SK-N-SH treated with all-trans-retinoic acid at 6 μM for 48 hours (cell line): ENCODE measurements at regions not wholly inside any gene's neighbourhood (a gene's known extent, or its start where the extent isn't known, plus 50 kb on each side); places are given as distances from the start of the nearest gene placed in this dataset.

Experiments
- ATAC-seq: fragments of 200-7000 bp; cut with Tn5 transposase; 3 replicates; pipeline ENCODE4 v1.9.1; 2020; ENCODE audit warnings: mild to moderate bottlenecking, moderate library complexity
- ARNTL ChIP-seq: fragments of 450-650 bp; formaldehyde crosslinking; IDR thresholded peaks from 2 replicates; pipeline ENCODE4 v1.5.0; 2020; ENCODE audit warnings: low read depth, mild to moderate bottlenecking, moderate library complexity, borderline replicate concordance
- BACH2 ChIP-seq: fragments of 250-450 bp; sonication (Bioruptor Pico); IDR thresholded peaks from 2 replicates; pipeline ENCODE4 v1.9.0; 2021; ENCODE audit warnings: mild to moderate bottlenecking, borderline replicate concordance
- CSDC2 ChIP-seq: fragments of 250-450 bp; sonication (Bioruptor Pico); IDR thresholded peaks from 2 replicates; pipeline ENCODE4 v1.5.0; 2020; ENCODE audit warnings: mild to moderate bottlenecking, moderate library complexity
- ESRRG ChIP-seq: fragments of 250-450 bp; sonication (Bioruptor Pico); IDR thresholded peaks from 2 replicates; pipeline ENCODE4 v1.6.1; 2021; ENCODE audit warnings: mild to moderate bottlenecking
- GLIS3 ChIP-seq: fragments of 250-450 bp; sonication (Bioruptor Pico); IDR thresholded peaks from 2 replicates; pipeline ENCODE4 v1.5.0; 2020; ENCODE audit warnings: mild to moderate bottlenecking, moderate library complexity
- ISL1 ChIP-seq: fragments of 250-450 bp; sonication (Bioruptor Pico); IDR thresholded peaks from 2 replicates; pipeline ENCODE4 v2.1.2; 2022; ENCODE audit warnings: mild to moderate bottlenecking, moderate library complexity
- OSR1 ChIP-seq: fragments of 250-450 bp; sonication (Bioruptor Pico); IDR thresholded peaks from 2 replicates; pipeline ENCODE4 v1.8.0; 2022; ENCODE audit warnings: moderate library complexity, mild to moderate bottlenecking, inconsistent platforms
- PPARA ChIP-seq: fragments of 250-450 bp; sonication (Bioruptor Pico); IDR thresholded peaks from 2 replicates; pipeline ENCODE4 v1.5.0; 2020; ENCODE audit warnings: mild to moderate bottlenecking, borderline replicate concordance
- RARB ChIP-seq: fragments of 250-450 bp; sonication (Bioruptor Pico); IDR thresholded peaks from 2 replicates; pipeline ENCODE4 v1.8.0; 2021; ENCODE audit warnings: mild to moderate bottlenecking, moderate library complexity
- SNAI2 ChIP-seq: fragments of 250-450 bp; sonication (Bioruptor Pico); IDR thresholded peaks from 2 replicates; pipeline ENCODE4 v1.5.0; 2020; ENCODE audit warnings: mild to moderate bottlenecking, moderate library complexity
- TCF4 ChIP-seq: fragments of 250-450 bp; sonication (Bioruptor Pico); IDR thresholded peaks from 2 replicates; pipeline ENCODE4 v1.8.0; 2021; ENCODE audit warnings: mild to moderate bottlenecking, moderate library complexity, borderline replicate concordance
- TOX ChIP-seq: fragments of 250-450 bp; sonication (Bioruptor Pico); IDR thresholded peaks from 2 replicates; pipeline ENCODE4 v1.8.0; 2021; ENCODE audit warnings: mild to moderate bottlenecking, moderate library complexity, borderline replicate concordance
- ZC3H10 ChIP-seq: fragments of 250-450 bp; sonication (Bioruptor Pico); IDR thresholded peaks from 2 replicates; pipeline ENCODE4 v1.5.1; 2021; ENCODE audit warnings: mild to moderate bottlenecking, moderate library complexity
- ZFP3 ChIP-seq: fragments of 250-450 bp; sonication (Bioruptor Pico); IDR thresholded peaks from 2 replicates; pipeline ENCODE4 v1.5.0; 2020; ENCODE audit warnings: mild to moderate bottlenecking, moderate library complexity
- ZFP30 ChIP-seq: fragments of 450-650 bp; formaldehyde crosslinking; IDR thresholded peaks from 2 replicates; pipeline ENCODE4 v1.5.0; 2022; ENCODE audit warnings: mild to moderate bottlenecking, moderate library complexity
- ZNF565 ChIP-seq: fragments of 450-650 bp; formaldehyde crosslinking; conservative IDR thresholded peaks from 2 replicates; pipeline ENCODE4 v1.5.0; 2020; ENCODE audit warnings: low read depth, mild to moderate bottlenecking, moderate library complexity
- ZNF70 ChIP-seq: fragments of 450-650 bp; formaldehyde crosslinking; IDR thresholded peaks from 2 replicates; pipeline ENCODE4 v1.5.0; 2020; ENCODE audit warnings: mild to moderate bottlenecking, moderate library complexity
- ZNF8 ChIP-seq: fragments of 450-650 bp; formaldehyde crosslinking; IDR thresholded peaks from 2 replicates; pipeline ENCODE4 v1.5.0; 2020; ENCODE audit warnings: mild to moderate bottlenecking, moderate library complexity
- TF ChIP-seq, protein P1 (sequence below): fragments of 250-450 bp; sonication (Bioruptor Pico); IDR thresholded peaks from 2 replicates; pipeline ENCODE4 v1.5.0; 2020; ENCODE audit warnings: mild to moderate bottlenecking, moderate library complexity
- TF ChIP-seq, protein P2 (sequence below): fragments of 250-450 bp; sonication (Bioruptor Pico); IDR thresholded peaks from 2 replicates; pipeline ENCODE4 v1.8.0; 2021; ENCODE audit warnings: low read depth, mild to moderate bottlenecking, moderate library complexity, borderline replicate concordance
- TF ChIP-seq, protein P3 (sequence below): fragments of 250-450 bp; sonication (Bioruptor Pico); IDR thresholded peaks from 2 replicates; pipeline ENCODE4 v1.8.0; 2020; ENCODE audit warnings: mild to moderate bottlenecking, moderate library complexity, borderline replicate concordance
- TF ChIP-seq, protein P4 (sequence below): fragments of 250-450 bp; sonication (Bioruptor Pico); IDR thresholded peaks from 2 replicates; pipeline ENCODE4 v1.5.1; 2020; ENCODE audit warnings: low read depth, mild to moderate bottlenecking, moderate library complexity
- TF ChIP-seq, protein P5 (sequence below): fragments of 250-450 bp; sonication (Bioruptor Pico); IDR thresholded peaks from 2 replicates; pipeline ENCODE4 v1.5.1; 2021; ENCODE audit warnings: mild to moderate bottlenecking, moderate library complexity

DNA sequence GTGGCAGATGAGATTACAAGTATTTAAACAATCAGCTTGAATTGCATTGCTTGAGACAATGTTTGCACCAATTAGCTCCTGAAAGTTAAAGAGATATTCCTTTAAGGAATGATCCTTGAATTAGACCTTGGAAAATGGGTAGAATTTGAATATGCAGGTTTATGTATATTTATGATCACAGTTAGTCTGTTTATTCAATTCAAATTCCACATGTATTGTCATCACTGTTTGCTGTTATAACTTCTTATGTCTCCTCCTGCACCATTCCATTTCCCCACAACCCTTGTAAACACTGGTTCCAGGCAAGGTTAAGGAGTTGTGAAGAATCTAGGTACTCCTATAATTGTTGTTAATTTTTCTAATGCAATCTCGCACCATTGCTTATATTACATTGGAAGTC is 518.2 kb upstream of the PBX1 start:
- TF ChIP-seq ARNTL (CRISPR knock-in tag): no peak
- TF ChIP-seq, protein P1, sequence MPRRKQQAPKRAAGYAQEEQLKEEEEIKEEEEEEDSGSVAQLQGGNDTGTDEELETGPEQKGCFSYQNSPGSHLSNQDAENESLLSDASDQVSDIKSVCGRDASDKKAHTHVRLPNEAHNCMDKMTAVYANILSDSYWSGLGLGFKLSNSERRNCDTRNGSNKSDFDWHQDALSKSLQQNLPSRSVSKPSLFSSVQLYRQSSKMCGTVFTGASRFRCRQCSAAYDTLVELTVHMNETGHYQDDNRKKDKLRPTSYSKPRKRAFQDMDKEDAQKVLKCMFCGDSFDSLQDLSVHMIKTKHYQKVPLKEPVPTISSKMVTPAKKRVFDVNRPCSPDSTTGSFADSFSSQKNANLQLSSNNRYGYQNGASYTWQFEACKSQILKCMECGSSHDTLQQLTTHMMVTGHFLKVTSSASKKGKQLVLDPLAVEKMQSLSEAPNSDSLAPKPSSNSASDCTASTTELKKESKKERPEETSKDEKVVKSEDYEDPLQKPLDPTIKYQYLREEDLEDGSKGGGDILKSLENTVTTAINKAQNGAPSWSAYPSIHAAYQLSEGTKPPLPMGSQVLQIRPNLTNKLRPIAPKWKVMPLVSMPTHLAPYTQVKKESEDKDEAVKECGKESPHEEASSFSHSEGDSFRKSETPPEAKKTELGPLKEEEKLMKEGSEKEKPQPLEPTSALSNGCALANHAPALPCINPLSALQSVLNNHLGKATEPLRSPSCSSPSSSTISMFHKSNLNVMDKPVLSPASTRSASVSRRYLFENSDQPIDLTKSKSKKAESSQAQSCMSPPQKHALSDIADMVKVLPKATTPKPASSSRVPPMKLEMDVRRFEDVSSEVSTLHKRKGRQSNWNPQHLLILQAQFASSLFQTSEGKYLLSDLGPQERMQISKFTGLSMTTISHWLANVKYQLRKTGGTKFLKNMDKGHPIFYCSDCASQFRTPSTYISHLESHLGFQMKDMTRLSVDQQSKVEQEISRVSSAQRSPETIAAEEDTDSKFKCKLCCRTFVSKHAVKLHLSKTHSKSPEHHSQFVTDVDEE (CRISPR knock-in tag): no peak
- no peak for TF ChIP-seq TOX (CRISPR knock-in tag)
- no peak for TF ChIP-seq SNAI2 (CRISPR knock-in tag)
- no peak for TF ChIP-seq RARB
- no peak for TF ChIP-seq ZNF565 (CRISPR knock-in tag)
- no peak for TF ChIP-seq BACH2
- no peak for TF ChIP-seq ZFP30 (CRISPR knock-in tag)
- no peak for TF ChIP-seq ZC3H10 (CRISPR knock-in tag)
- TF ChIP-seq, protein P2, sequence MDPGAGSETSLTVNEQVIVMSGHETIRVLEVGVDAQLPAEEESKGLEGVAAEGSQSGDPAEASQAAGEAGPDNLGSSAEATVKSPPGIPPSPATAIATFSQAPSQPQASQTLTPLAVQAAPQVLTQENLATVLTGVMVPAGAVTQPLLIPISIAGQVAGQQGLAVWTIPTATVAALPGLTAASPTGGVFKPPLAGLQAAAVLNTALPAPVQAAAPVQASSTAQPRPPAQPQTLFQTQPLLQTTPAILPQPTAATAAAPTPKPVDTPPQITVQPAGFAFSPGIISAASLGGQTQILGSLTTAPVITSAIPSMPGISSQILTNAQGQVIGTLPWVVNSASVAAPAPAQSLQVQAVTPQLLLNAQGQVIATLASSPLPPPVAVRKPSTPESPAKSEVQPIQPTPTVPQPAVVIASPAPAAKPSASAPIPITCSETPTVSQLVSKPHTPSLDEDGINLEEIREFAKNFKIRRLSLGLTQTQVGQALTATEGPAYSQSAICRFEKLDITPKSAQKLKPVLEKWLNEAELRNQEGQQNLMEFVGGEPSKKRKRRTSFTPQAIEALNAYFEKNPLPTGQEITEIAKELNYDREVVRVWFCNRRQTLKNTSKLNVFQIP (CRISPR knock-in tag): no peak
- no peak for TF ChIP-seq ZNF70 (CRISPR knock-in tag)
- no peak for TF ChIP-seq ZNF8 (CRISPR knock-in tag)
- TF ChIP-seq PPARA (CRISPR knock-in tag): no peak
- no peak for TF ChIP-seq ISL1
- TF ChIP-seq, protein P3, sequence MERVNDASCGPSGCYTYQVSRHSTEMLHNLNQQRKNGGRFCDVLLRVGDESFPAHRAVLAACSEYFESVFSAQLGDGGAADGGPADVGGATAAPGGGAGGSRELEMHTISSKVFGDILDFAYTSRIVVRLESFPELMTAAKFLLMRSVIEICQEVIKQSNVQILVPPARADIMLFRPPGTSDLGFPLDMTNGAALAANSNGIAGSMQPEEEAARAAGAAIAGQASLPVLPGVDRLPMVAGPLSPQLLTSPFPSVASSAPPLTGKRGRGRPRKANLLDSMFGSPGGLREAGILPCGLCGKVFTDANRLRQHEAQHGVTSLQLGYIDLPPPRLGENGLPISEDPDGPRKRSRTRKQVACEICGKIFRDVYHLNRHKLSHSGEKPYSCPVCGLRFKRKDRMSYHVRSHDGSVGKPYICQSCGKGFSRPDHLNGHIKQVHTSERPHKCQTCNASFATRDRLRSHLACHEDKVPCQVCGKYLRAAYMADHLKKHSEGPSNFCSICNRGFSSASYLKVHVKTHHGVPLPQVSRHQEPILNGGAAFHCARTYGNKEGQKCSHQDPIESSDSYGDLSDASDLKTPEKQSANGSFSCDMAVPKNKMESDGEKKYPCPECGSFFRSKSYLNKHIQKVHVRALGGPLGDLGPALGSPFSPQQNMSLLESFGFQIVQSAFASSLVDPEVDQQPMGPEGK: no peak
- TF ChIP-seq, protein P4, sequence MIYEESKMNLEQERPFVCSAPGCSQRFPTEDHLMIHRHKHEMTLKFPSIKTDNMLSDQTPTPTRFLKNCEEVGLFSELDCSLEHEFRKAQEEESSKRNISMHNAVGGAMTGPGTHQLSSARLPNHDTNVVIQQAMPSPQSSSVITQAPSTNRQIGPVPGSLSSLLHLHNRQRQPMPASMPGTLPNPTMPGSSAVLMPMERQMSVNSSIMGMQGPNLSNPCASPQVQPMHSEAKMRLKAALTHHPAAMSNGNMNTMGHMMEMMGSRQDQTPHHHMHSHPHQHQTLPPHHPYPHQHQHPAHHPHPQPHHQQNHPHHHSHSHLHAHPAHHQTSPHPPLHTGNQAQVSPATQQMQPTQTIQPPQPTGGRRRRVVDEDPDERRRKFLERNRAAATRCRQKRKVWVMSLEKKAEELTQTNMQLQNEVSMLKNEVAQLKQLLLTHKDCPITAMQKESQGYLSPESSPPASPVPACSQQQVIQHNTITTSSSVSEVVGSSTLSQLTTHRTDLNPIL (CRISPR knock-in tag): no peak
- no peak for TF ChIP-seq ZFP3 (CRISPR knock-in tag)
- no peak for TF ChIP-seq GLIS3 (CRISPR knock-in tag)
- no peak for TF ChIP-seq CSDC2 (CRISPR knock-in tag)
- TF ChIP-seq TCF4 (CRISPR knock-in tag): no peak
- no peak for ATAC-seq

DNA sequence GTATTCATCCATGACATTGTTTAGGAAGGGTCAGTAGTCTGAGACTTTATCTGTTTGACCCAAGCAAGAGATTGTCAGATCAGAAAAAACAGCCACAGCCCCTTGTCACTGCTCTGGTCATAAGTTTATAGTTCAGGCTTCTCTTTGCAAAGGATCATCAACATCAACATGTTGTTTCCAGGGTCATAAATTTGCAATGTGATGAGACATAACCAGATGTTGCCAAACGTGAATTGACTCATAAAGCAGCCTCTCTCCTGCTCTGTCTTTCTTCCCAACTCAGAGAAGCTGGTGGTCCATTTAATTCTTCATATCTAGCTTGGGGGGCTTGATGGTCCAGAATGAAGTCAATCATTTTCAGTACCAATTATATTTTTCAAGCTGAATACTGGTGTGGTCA is 507.2 kb upstream of the PBX1 start:
- ATAC-seq: no peak
- TF ChIP-seq OSR1 (CRISPR knock-in tag) (no peak), ARNTL (CRISPR knock-in tag) (no peak), TOX (CRISPR knock-in tag) (no peak), GLIS3 (CRISPR knock-in tag) (no peak), CSDC2 (CRISPR knock-in tag) (no peak), ZNF8 (CRISPR knock-in tag) (no peak), ESRRG (CRISPR knock-in tag) (no peak), ZFP3 (CRISPR knock-in tag) (no peak)
- TF ChIP-seq, protein P3: no peak
- TF ChIP-seq, protein P4 (CRISPR knock-in tag): no peak
- TF ChIP-seq, protein P5, sequence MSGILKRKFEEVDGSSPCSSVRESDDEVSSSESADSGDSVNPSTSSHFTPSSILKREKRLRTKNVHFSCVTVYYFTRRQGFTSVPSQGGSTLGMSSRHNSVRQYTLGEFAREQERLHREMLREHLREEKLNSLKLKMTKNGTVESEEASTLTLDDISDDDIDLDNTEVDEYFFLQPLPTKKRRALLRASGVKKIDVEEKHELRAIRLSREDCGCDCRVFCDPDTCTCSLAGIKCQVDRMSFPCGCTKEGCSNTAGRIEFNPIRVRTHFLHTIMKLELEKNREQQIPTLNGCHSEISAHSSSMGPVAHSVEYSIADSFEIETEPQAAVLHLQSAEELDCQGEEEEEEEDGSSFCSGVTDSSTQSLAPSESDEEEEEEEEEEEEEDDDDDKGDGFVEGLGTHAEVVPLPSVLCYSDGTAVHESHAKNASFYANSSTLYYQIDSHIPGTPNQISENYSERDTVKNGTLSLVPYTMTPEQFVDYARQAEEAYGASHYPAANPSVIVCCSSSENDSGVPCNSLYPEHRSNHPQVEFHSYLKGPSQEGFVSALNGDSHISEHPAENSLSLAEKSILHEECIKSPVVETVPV (CRISPR knock-in tag): no peak
- TF ChIP-seq, protein P1 (CRISPR knock-in tag): no peak
- TF ChIP-seq, protein P2 (CRISPR knock-in tag): no peak
